HG03342 (cell line): ENCODE measurements at regions not wholly inside any gene's neighbourhood (a gene's known extent, or its start where the extent isn't known, plus 50 kb on each side); places are given as distances from the start of the nearest gene placed in this dataset.

Experiments used
- ATAC-seq: cut with Tn5 transposase; IDR thresholded peaks from one replicate; pipeline ENCODE4 v1.9.1; 2021; ENCODE audit warnings: mild to moderate bottlenecking, moderate library complexity; ENCODE audit not compliant: unreplicated experiment

GRCh38 chr14:82419933-82420332 lies 886.3 kb upstream of the SEL1L start:
- no peak for ATAC-seq

- no peak for ATAC-seq
Measured at GRCh38 chr14:82420871-82421270, 887.2 kb upstream of the SEL1L start.

DNA sequence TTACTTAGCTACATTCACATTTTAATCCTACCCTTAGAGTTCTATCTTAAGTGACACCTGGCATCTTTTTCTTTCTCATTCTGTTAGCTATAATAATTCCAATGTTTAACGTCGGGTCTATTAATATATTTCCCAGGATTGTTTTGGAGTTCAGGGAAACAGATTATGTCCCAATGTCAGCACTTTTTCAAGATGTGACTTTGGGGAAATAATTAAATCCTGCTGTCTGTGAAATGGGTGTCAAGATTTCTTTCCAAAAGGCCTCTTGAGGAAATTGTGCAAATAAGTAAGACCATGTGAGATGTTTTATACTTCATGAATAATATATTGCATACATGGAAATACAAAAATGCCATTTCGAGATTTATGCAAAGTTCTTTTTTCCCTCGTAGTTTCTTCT lies 887.6 kb upstream of the SEL1L start:
- ATAC-seq = no peak

- ATAC-seq = no peak
Measured at GRCh38 chr14:82422230-82422629, 888.6 kb upstream of the SEL1L start.

DNA sequence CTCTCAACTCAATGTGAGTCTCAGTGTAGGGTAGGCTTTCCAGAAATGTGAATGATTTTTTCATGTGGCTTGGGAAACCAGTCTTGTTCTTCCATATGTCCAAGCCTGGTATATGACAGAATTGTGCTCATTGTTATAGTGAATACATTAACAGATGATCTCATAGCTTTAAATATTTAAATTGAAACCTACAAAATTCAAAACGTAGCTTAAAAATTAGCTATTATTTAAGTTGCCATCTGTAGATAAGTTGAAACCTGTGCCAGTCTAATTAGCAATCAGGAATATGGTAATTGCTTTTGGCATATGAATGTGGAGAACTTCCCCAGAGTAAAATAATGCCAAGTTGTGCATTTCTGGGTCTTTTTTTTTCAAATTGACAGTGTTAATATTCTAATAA lies 891.6 kb upstream of the SEL1L start:
- ATAC-seq = no peak

- no peak for ATAC-seq
Measured at GRCh38 chr14:82431031-82431430, 897.4 kb upstream of the SEL1L start.

DNA sequence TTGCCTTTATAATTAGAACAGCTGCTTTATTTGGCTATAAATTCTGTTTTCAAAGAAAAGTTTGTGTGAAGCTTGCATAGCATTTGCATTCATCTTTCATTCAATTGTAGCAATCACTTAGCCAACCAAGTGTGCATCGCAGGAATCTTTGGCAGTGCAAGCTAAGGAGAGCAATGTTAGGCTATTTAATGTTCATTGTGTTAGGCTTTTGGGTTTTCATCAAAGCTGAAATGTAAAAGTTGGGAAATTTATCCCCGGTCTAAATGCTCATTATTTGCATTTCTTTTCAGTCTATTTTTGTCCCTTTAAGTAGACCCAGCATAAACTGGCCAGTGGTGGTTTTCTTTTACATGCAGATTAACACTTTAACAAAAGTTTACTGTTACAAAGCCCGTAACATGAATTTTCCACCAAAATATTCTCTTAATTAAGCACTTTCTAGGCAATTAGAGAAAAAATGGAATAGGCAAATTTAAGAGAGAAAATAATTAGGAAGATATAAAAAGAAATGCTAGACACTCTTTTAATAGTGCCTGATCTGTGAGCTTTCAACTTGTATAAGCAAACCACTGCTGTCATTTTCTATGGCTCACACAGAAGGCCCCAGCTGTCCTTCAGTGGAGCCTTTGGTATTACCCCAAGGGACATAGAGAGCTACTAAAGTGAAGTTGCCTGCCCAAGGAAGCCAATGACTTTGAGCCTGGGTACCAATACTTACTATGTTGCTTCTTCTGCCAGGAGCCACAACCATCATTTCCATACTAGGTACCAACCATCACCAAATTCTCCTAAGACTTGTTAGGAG lies 898.9 kb upstream of the SEL1L start:
- ATAC-seq = no peak

- ATAC-seq = no peak
Measured at GRCh38 chr14:82438436-82438835, 904.8 kb upstream of the SEL1L start.

DNA sequence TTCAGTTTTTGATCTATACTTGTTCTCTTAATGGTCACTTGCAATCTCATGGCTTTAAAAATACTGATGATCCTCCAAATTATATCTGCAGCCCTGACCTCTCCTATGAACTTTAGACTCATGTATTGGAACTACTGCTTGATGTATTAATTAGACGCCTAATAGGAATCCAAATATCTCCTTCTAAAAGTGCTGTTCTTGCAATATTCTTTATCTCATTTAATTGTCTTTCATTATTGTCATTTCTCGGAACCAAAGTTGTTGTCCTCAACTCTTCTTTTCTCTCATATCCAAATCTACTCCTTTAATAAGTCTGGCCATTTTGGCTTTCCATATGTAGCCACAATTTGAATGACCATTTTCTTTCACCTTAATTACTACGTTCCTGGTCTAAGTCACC lies 907.6 kb upstream of the SEL1L start:
- no peak for ATAC-seq

DNA sequence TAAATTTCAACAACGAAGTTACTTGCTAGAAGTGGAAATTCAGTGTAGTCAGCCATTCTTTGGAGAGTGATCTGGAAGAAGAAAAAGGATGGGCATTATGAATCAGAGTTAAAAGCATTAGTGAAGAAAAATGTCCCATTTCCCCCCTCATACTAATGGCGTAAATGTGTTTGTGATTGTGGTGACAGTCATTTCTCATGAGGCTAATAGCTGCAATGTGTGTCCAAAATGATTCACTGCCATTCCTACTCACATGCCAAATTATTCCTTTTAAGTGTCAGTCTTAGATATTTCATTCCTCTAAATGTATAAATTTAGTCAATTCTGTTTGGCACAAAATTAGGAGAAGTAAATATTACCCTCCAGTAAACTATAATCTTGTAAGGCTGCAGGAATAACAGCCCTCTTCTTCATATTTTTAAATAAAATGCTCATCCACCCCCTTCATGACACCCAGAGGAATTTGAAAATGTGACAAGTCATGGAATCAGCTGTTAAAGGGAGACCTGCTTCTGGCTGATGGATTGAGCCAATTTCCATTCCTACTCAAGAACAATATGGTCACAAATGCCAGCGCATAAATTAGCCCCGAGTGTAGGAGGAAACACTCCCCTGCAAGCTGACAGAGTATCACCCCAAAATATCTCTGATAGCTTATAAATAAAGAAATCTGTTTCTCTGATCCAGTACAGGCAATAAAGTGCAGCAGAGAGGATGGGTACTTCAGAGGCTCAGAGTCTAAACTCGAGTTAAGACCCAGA lies 912.3 kb upstream of the SEL1L start:
- ATAC-seq = no peak

DNA sequence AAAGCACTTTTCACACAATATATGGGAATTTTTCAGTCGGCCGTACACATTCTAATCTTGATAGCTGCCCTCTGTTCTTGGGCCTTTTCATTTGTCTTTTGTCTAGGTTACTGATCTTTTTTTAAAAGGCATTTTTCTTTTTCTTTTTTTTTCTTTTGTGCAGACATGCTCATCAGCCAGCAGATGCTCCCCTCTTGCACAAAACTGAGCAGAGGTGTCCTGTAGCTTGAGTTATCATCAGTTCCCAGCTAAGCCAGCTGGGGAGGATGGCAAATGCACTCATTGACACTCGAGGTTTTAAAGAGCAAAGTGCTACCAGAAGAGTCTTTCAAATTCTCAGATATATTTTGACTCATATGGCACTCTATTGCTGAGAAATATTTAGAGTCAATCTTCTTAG lies 913.9 kb upstream of the SEL1L start:
- no peak for ATAC-seq

GRCh38 chr14:82449926-82450468 lies 916.3 kb upstream of the SEL1L start:
- ATAC-seq = no peak

GRCh38 chr14:82451675-82452074 lies 918.0 kb upstream of the SEL1L start:
- no peak for ATAC-seq

DNA sequence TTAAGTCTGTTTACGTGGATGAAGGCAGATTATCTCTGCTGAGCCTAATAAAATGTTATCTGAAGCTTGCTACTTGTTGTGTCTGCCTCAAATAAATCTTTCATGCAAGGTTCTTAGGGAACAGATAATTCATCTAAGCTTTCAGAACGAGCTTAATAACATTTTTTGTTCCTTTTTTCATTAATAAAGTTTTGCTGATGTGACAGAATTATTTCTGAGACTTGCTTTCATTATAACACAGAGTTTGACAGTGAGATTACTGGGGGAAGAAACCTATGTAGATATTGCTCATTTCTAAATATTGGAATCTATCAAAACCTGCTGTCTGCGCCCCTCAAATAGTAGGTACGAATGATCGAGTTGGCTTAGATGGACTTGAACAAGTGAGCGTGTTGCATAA lies 948.7 kb upstream of the SEL1L start:
- ATAC-seq = no peak

DNA sequence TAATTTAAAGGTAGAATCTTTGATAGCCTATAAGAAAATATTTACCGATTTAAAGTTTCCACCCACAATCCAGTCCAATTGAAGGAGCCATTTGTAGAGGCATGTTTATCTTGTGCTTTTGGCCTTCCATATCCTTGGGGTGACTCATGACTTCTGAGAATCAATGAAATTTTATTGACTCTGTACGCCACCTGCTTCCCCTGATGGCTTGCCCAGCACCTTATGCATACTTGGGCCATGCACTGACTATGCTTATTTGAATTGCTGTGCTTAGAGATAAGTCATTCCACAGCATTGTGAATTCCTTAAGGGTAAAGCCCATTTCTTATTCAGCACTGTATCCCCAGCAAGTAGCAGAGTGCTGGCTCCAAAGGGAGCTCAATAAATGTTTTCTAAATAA lies 954.8 kb upstream of the SEL1L start:
- ATAC-seq = no peak

DNA sequence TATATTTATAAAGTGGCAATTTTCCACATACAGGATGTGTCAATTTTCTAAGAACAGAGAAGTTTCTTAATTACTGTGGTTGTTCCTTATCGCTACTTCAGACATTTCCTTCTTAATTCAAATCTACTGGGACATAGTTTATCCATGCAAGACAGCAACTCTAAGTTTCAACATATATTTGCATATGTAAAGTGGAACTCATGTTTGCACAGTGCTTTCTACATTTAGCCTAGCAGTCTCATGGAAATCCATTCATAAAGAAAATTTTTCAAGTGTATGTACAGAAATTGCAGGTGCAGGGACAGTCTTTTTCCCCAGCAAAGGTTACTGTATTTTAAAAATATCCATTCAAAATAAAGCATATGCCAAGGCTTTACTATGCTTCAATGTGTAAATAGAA lies 956.7 kb upstream of the SEL1L start:
- no peak for ATAC-seq

- no peak for ATAC-seq
Measured at GRCh38 chr14:82492157-82492556, 958.5 kb upstream of the SEL1L start.

GRCh38 chr14:82500222-82500621 lies 966.6 kb upstream of the SEL1L start:
- no peak for ATAC-seq

GRCh38 chr14:82501554-82501953 lies 967.9 kb upstream of the SEL1L start:
- no peak for ATAC-seq

DNA sequence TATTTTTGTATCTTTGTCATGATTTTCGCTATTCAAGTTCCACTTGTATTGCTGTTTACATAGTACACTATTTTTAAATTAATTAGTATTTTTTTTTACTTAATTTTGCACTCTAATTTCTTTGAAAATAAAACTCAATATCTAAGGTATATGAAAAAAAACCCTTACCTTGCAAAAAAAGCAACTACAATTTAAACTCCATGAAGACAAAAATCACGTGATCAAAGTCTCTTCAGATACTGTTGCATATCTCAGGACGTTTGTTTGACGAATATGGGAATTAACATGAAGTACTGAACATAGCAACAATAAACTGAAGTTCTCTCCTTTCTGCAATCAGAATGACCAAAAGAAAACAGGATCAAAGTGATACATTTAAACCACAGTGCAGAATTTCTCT lies 968.4 kb upstream of the SEL1L start:
- no peak for ATAC-seq

DNA sequence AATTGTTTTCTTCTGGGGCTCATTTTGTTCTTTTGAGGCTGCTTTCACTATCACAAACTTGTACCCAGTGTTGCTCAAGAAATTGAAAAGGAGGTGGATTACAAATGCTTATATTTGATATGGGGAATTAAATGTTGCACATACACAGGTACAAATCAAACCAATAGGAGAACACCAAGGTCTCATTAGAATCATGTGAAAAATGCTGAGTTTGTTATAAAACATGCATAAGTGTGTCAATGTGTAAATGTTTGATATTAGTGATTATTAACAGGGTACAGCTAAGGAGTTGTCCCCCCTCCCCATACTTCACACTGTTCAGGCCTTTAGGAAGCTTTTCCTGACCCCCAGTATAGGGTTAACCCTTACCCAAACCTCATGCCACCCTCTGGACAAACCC lies 971.2 kb upstream of the SEL1L start:
- ATAC-seq = no peak

DNA sequence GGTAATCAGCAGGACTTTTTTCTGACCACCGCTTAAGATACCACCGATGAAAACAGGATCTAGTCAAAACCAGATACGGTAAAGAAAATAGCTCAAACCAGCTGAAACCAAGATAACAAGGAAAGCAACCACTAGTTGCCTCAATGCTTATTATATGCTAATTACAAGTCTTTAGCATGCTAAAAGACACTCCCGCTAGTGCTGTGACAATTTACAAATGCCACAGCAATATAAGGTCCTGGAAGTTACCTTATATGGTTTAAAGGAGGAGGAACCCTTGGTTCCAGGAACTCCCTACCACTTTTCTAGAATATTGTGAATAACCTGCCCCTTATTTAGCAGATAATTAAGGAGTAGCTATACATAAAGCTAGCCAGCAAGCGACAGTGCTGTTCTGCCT lies 976.4 kb upstream of the SEL1L start:
- no peak for ATAC-seq
